Testis (tissue), 2 donors: ENCODE measurements at regions not wholly inside any gene's neighbourhood (a gene's known extent, or its start where the extent isn't known, plus 50 kb on each side); places are given as distances from the start of the nearest gene placed in this dataset.
"Not testable (repeated sequence)": the region's sequence is repeated elsewhere in the genome, so short reads cannot be mapped to it uniquely, and the experiment has no call there.

ENCODE experiments used
- DNase-seq: peaks from one replicate; pipeline ENCODE4 v3.0.0-alpha.2; 2019
- H3K27ac ChIP-seq, 2 donors: fragments of 200-600 bp; sonication (generic); one replicate each; pipeline ENCODE4 v1.5.1; 2019
- H3K27me3 ChIP-seq: fragments of 200-600 bp; sonication (generic); one replicate; pipeline ENCODE4 v1.5.1; 2019
- H3K36me3 ChIP-seq: fragments of 200-600 bp; sonication (generic); one replicate; pipeline ENCODE4 v1.5.1; 2017; ENCODE audit warnings: low read depth; ENCODE audit errors: missing control alignments
- H3K4me1 ChIP-seq: fragments of 200-600 bp; sonication (generic); one replicate; pipeline ENCODE4 v1.5.1; 2019
- H3K4me3 ChIP-seq, 2 donors: fragments of 200-600 bp; sonication (generic); one replicate each; pipeline ENCODE4 v1.5.1; 2017 to 2019
- H3K9me3 ChIP-seq: fragments of 200-600 bp; sonication (generic); one replicate; pipeline ENCODE4 v1.5.1; 2017
- CTCF ChIP-seq, 3 experiments: fragments of 450-650 bp in 2 of 3; fragments of 200-600 bp in 1 of 3; sonication (generic) in 1 of 3; IDR thresholded peaks; one replicate each; pipeline ENCODE4 v1.5.1; 2016 to 2019; ENCODE audit warnings: antibody characterized with exemption in 3 of 3, mild to moderate bottlenecking in 2 of 3, moderate library complexity in 1 of 3
- POLR2A ChIP-seq: fragments of 450-650 bp; IDR thresholded peaks from one replicate; pipeline ENCODE4 v1.6.1; 2017; ENCODE audit warnings: antibody characterized with exemption, mild to moderate bottlenecking, moderate library complexity
- WGBS, 2 donors: methylation state at CpG; one replicate each; pipeline ENCODE4 v1.1.5; 2018; 5-methylcytosine and 5-hydroxymethylcytosine counted together
- intact Hi-C: fragments of 100-400 bp; cut with DNase I; formaldehyde crosslinking; loops from one replicate; pipeline ENCODE4 v1.15.1; 2023; ENCODE audit warnings: low total_unique reads

GRCh38 chr6:100065348-100065747, 71.3 kb upstream of the MCHR2 start:
- intact Hi-C loops = no loop called here
- H3K27me3 ChIP-seq = no peaks in the 10 kb centered on the region
- no peak overlapping the region for H3K27ac ChIP-seq
- no peaks in the 10 kb centered on the region for H3K9me3 ChIP-seq
- no peak overlapping the region for H3K4me3 ChIP-seq
- no peaks in the 10 kb centered on the region for H3K4me1 ChIP-seq
- WGBS, 2 donors = 71 to 81% methylated on average over 1 of the region's 1 CpG
- no peak for TF ChIP-seq POLR2A
- TF ChIP-seq CTCF (IDR thresholded peaks at IDR 0.05) = no peak
- no peaks in the 10 kb centered on the region for H3K36me3 ChIP-seq
- DNase-seq = no peak

- no peaks in the 10 kb centered on the region for H3K36me3 ChIP-seq
- H3K4me1 ChIP-seq = no peaks in the 10 kb centered on the region
Observed at GRCh38 chr6:100062621-100063020, 68.6 kb upstream of the MCHR2 start.

DNA sequence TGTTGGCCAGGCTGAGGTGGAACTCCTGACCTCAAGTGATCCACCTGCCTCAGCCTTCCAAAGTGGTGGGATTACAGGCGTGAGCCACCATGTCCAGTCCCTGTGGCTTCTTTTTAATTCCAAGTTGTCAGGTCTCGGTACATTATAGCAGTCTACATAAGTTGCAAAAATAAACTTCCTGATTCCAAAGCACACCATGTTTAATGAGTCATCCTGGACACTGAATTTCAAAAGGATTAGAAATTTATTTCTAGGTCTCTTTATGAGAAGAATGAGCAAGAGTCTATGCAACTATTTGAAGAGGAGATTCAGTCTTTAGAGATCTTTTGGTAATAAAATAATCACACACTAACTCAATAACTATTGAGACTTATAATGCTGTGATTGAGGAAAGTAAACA, 63.9 kb upstream of the MCHR2 start:
- intact Hi-C loops = no loop called here
- H3K27ac ChIP-seq = no peak overlapping the region
- DNase-seq = no peak
- no peak overlapping the region for H3K4me3 ChIP-seq
- TF ChIP-seq POLR2A (no peak), CTCF (IDR thresholded peaks at IDR 0.05) (no peak)
- H3K27me3 ChIP-seq = no peaks in the 10 kb centered on the region
- no peaks in the 10 kb centered on the region for H3K36me3 ChIP-seq
- H3K4me1 ChIP-seq = no peaks in the 10 kb centered on the region
- 76 to 83% methylated on average over 2 of the region's 2 CpGs for WGBS, 2 donors
- no peaks in the 10 kb centered on the region for H3K9me3 ChIP-seq

More at GRCh38 chr6:100062621-100063020, 68.6 kb upstream of the MCHR2 start:
- intact Hi-C loops = no loop called here
- no peak for DNase-seq
- H3K9me3 ChIP-seq = no peaks in the 10 kb centered on the region
- H3K27me3 ChIP-seq = no peaks in the 10 kb centered on the region
- 93 to 96% methylated on average over 4 of the region's 4 CpGs for WGBS, 2 donors
- TF ChIP-seq POLR2A = no peak
- TF ChIP-seq CTCF (IDR thresholded peaks at IDR 0.05) = no peak
- H3K4me3 ChIP-seq = no peak overlapping the region
- no peak overlapping the region for H3K27ac ChIP-seq

DNA sequence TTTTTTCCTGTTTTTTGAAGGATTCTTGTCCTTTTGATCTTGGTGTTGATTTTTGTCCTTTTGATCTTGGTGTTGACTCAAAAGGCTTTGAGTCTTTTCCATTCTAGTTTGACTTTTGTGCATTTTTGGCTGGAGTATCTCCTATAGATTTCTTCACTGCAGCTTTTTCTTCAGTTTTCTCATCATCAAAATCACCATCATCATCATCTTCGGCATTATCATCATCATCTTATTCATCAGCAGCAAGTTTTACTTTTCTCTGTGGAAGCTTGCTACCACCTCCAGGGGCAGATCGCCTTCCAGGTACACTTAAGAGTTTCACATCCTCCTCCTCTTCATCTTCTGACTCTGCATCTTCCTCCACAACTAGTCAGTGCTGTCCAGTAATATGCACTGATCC, 56.5 kb upstream of the MCHR2 start:
- WGBS, 2 donors = 76 to 94% methylated on average over 2 of the region's 2 CpGs
- DNase-seq = no peak
- H3K9me3 ChIP-seq = no peaks in the 10 kb centered on the region

DNA sequence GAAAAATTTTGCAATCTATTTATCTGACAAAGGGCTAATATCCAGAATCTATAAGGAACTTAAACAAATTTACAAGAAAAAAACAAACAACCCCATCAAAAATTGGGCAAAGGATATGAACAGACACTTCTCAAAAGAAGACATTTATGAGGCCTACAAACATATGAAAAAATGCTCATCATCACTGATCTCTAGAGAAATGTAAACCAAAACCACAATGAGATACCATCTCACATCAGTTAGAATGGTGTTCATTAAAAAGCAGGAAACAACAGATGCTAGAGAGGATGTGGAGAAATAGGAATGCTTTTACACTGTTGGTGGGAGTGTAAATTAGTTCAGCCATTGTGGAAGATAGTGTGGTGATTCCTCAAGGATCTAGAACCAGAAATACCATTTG, 49.9 kb upstream of the MCHR2 start:
- H3K4me3 ChIP-seq, H3K27me3 ChIP-seq, H3K27ac ChIP-seq, DNase-seq, H3K9me3 ChIP-seq, intact Hi-C loops, H3K4me1 ChIP-seq, H3K36me3 ChIP-seq: not testable (repeated sequence)

More for the DNA sequence above, 56.5 kb upstream of the MCHR2 start:
- Histone ChIP-seq H3K27me3 (no peaks in the 10 kb centered on the region), H3K27ac (no peak overlapping the region), H3K4me1 (no peaks in the 10 kb centered on the region), H3K4me3 (no peak overlapping the region), H3K36me3 (no peaks in the 10 kb centered on the region)
- TF ChIP-seq POLR2A (no peak), CTCF (IDR thresholded peaks at IDR 0.05) (no peak)
- intact Hi-C loops = no loop called here
